Ovary (tissue), 7 donors: ENCODE measurements at regions not wholly inside any gene's neighbourhood (a gene's known extent, or its start where the extent isn't known, plus 50 kb on each side); places are given as distances from the start of the nearest gene placed in this dataset.

ENCODE experiments used
- DNase-seq, 5 donors: peaks; one replicate each; pipeline ENCODE4 v3.0.0-alpha.2; 2019 to 2020
- H3K27ac ChIP-seq, 2 donors: fragments of 200-600 bp; one replicate each; pipeline versions ENCODE4 v1.5.1 to v1.8.0; 2019 to 2022
- H3K27me3 ChIP-seq: fragments of 200-600 bp; one replicate; pipeline ENCODE4 v1.8.0; 2022
- H3K36me3 ChIP-seq: fragments of 200-600 bp; sonication (generic); one replicate; pipeline ENCODE4 v1.5.1; 2019
- H3K4me1 ChIP-seq: one replicate; pipeline ENCODE4 v1.8.1; 2013; ENCODE audit warnings: mild to moderate bottlenecking, moderate library complexity; ENCODE audit not compliant: insufficient read depth
- H3K4me3 ChIP-seq: fragments of 200-600 bp; sonication (generic); one replicate; pipeline ENCODE4 v1.5.1; 2017
- H3K9me3 ChIP-seq, 2 donors: fragments of 200-600 bp in 1 of 2; sonication (generic) in 1 of 2; one replicate each; pipeline versions ENCODE4 v1.5.1 to v1.8.1; 2013 to 2019; ENCODE audit warnings: mild to moderate bottlenecking in 1 of 2, moderate library complexity in 1 of 2
- EP300 ChIP-seq: sonication (generic); formaldehyde crosslinking; IDR thresholded peaks from one replicate; pipeline ENCODE4 v1.6.1; 2017; ENCODE audit warnings: antibody characterized with exemption
- POLR2A ChIP-seq: fragments of 450-650 bp; IDR thresholded peaks from one replicate; pipeline ENCODE4 v1.6.1; 2017; ENCODE audit warnings: antibody characterized with exemption, mild to moderate bottlenecking, moderate library complexity
- WGBS, 3 donors: extraction: QIAGEN DNeasy Blood & Tissue Kit in 1 of 3; methylation state at CpG; one replicate each; pipeline versions ENCODE4 v1.1.5 to v1.1.7; 2013 to 2017; 5-methylcytosine and 5-hydroxymethylcytosine counted together
- intact Hi-C, 4 donors: fragments of 100-400 bp; cut with DNase I; formaldehyde crosslinking; loops; one replicate each; pipeline versions ENCODE4 v1.11.0 to v1.15.1; 2022 to 2023
- TF ChIP-seq, protein P1 (sequence below), 3 donors: fragments of 450-650 bp in 2 of 3; fragments of 200-600 bp in 1 of 3; IDR thresholded peaks; one replicate each; pipeline versions ENCODE4 v1.5.1 to v1.8.0; 2016 to 2022; ENCODE audit warnings: antibody characterized with exemption in 3 of 3, mild to moderate bottlenecking in 1 of 3
- donor health status: DM: no; HTN: no; CAD: no; lungs with moderate emphysema.
- donor health status: DM: no; HTN: no; CAD: no.
- donor health status: Bipolar disorder and iron deficiency.
- donor health status: DM: no; HTN: no; CAD: no.
- donor health status: DM: yes; HTN: yes; CAD: no.

DNA sequence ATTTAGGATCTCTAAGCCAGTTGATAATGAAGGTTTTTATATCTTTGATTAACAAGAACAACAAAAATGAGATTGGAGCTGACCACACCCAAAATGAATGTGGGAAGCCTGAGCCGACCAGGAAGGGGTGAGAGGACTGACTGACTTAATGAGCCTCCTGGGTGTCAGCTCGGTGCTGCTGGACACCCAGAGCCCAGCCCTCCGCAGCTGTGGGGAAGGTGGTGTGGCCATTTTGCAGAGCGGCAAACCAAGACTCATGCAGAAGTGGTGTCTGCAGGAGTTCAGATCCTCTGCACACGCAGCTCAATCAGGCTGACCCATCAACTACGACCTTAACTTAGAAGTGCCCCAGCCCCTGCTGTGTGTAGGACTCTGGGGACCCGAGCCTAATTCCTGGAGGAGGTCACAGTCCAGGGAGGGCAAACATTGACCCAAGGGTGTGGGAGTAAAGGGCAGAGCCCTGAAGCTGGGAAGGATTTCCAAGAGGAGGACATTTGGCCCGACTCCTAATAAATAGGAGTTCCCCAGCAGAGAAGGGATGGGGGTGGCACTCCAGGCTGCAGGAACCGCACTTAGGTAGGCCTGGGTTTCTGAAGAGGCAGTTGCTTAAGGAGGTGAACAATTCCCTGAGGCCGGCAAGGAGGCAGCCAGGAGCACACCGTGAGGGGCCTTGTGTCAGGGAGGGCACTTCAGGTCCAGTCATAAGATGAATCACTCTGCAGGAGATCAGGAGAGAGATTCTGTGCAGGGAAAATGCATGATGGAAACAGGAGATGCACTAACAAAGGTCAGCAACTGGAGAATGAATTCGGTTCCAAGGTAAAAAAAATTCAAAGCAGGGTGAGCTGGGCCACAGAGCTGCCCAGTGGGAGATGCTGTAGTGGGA is 197.1 kb upstream of the TPM1 start:
- Histone ChIP-seq H3K27ac (no peak overlapping the region), H3K4me1 (no peaks in the 10 kb centered on the region), H3K27me3 (no peaks in the 10 kb centered on the region), H3K9me3 (no peaks in the 10 kb centered on the region), H3K4me3 (no peak overlapping the region), H3K36me3 (no peaks in the 10 kb centered on the region)
- 65 to 66% (median 65%) methylated on average over 12 of the region's 12 CpGs for WGBS, 3 donors
- TF ChIP-seq POLR2A (no peak), EP300 (no peak)
- TF ChIP-seq, protein P1, sequence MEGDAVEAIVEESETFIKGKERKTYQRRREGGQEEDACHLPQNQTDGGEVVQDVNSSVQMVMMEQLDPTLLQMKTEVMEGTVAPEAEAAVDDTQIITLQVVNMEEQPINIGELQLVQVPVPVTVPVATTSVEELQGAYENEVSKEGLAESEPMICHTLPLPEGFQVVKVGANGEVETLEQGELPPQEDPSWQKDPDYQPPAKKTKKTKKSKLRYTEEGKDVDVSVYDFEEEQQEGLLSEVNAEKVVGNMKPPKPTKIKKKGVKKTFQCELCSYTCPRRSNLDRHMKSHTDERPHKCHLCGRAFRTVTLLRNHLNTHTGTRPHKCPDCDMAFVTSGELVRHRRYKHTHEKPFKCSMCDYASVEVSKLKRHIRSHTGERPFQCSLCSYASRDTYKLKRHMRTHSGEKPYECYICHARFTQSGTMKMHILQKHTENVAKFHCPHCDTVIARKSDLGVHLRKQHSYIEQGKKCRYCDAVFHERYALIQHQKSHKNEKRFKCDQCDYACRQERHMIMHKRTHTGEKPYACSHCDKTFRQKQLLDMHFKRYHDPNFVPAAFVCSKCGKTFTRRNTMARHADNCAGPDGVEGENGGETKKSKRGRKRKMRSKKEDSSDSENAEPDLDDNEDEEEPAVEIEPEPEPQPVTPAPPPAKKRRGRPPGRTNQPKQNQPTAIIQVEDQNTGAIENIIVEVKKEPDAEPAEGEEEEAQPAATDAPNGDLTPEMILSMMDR (IDR thresholded peaks at IDR 0.05): no peak
- intact Hi-C loops: loop anchor here (5.0 to 10.0 kb wide), 4 partner anchors 197 to 249 kb away; partner anchors contain the start of gene TPM1 (in 2 of the 4)
- no peak for DNase-seq

GRCh38 chr15:62846131-62846804 is 196.3 kb upstream of the TPM1 start:
- Histone ChIP-seq H3K4me1 (no peaks in the 10 kb centered on the region), H3K27me3 (no peaks in the 10 kb centered on the region), H3K36me3 (no peaks in the 10 kb centered on the region), H3K4me3 (no peak overlapping the region), H3K27ac (no peak overlapping the region), H3K9me3 (no peaks in the 10 kb centered on the region)
- intact Hi-C loops: loop anchor here (5.0 to 10.0 kb wide), 4 partner anchors 196 to 249 kb away; partner anchors contain the start of gene TPM1 (in 2 of the 4)
- no peak for TF ChIP-seq POLR2A
- TF ChIP-seq EP300: no peak
- TF ChIP-seq, protein P1 (IDR thresholded peaks at IDR 0.05): no peak
- 87 to 90% (median 89%) methylated on average over 10 of the region's 10 CpGs for WGBS, 3 donors
- no peak for DNase-seq

DNA sequence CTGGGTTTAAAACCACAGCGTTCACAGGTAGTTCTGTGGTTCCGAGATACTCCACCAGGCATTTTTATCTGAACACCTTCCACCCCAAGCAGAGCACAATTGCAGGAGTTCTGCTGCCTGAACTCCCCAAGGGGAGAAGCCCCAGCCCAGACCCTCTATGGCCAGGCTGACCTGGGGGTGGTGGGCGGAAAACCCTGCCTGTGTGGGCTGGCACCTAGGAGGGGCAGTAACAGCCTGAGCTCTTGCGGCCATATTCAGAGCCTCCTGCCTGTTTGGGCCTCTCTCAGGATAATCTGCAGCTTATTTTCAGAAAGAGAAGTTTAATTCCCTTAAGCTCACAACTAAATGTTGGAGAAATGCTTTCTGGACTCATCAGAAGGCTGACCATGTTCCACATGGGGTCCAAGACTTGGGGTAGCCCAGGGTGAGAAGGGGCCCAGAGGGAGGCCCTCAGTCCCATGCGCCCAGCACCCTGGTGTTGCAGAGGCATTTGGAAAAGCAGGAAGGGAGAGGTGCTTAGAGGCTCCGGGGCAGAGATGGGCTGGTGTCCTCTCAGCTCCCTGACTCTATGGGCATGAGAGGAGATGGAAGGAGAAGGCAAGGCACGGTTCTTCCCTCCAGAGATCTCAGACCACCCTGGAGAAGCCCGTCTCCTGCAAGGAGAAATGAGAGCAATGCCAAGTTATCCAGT is 195.6 kb upstream of the TPM1 start:
- Histone ChIP-seq H3K4me3 (no peak overlapping the region), H3K9me3 (no peaks in the 10 kb centered on the region), H3K27ac (no peak overlapping the region), H3K27me3 (no peaks in the 10 kb centered on the region), H3K36me3 (no peaks in the 10 kb centered on the region), H3K4me1 (no peaks in the 10 kb centered on the region)
- intact Hi-C loops: loop anchor here (5.0 to 10.0 kb wide), 4 partner anchors 195 to 248 kb away; partner anchors contain the start of gene TPM1 (in 2 of the 4)
- DNase-seq: no peak
- 93 to 96% (median 93%) methylated on average over 8 of the region's 8 CpGs for whole genome bisulfite sequencing, 3 donors
- TF ChIP-seq EP300 (no peak), POLR2A (no peak)
- TF ChIP-seq, protein P1 (IDR thresholded peaks at IDR 0.05): no peak

DNA sequence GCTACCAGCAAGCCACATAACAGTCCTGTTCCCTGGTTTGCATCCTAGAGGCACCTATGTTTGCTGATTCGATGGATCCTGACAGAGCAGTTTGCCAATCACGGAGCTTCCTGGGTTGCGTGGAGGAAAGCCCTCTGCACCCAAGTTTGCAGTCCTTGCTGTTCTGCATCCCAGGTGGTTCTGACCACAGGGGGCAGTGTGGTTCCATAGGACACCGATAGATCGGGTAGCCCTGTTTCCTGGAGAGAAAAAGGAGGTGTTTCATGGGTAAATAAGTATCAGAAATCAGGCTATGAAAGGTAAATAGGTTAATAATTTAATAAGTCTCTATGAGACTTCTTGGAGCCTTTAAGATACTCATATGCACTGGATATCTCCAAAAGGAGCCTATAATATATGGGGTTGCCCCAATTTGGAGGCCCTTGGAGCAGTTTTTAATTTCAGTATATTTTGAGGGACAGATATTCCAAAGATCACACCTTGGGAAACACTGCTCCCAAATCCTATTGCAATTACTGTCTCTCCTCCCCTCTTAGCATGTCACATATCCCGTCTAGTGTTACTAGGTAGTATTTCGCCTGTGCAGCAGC is 194.6 kb upstream of the TPM1 start:
- Histone ChIP-seq H3K9me3 (no peaks in the 10 kb centered on the region), H3K36me3 (no peaks in the 10 kb centered on the region), H3K27ac (no peak overlapping the region), H3K4me3 (no peak overlapping the region), H3K27me3 (no peaks in the 10 kb centered on the region), H3K4me1 (no peaks in the 10 kb centered on the region)
- peak; percentile 69 to 81 (median 77) for DNase-seq
- TF ChIP-seq EP300: no peak
- no peak for TF ChIP-seq POLR2A
- TF ChIP-seq, protein P1 (IDR thresholded peaks at IDR 0.05): peak in 2 of 3 donors; percentile 41 to 58
- WGBS, 3 donors: 69 to 74% (median 73%) methylated on average over 7 of the region's 7 CpGs
- intact Hi-C loops: loop anchor here (1.0 to 10.0 kb wide), 5 partner anchors 194 to 247 kb away; partner anchors contain the start of gene TPM1 (in 2 of the 4)
